GM19240 (cell line): ENCODE measurements at regions not wholly inside any gene's neighbourhood (a gene's known extent, or its start where the extent isn't known, plus 50 kb on each side); places are given as distances from the start of the nearest gene placed in this dataset.

Experiments used
- DNase-seq: peaks from one replicate; pipeline ENCODE4 v3.0.0; 2011; ENCODE audit warnings: low spot score; ENCODE audit not compliant: insufficient read length

- no peak for DNase-seq
Measured at GRCh38 chr18:47343291-47343690, 91.8 kb upstream of the SKOR2 start.

- DNase-seq, result no peak
Measured at GRCh38 chr18:47342566-47342965, 91.1 kb upstream of the SKOR2 start.

DNA sequence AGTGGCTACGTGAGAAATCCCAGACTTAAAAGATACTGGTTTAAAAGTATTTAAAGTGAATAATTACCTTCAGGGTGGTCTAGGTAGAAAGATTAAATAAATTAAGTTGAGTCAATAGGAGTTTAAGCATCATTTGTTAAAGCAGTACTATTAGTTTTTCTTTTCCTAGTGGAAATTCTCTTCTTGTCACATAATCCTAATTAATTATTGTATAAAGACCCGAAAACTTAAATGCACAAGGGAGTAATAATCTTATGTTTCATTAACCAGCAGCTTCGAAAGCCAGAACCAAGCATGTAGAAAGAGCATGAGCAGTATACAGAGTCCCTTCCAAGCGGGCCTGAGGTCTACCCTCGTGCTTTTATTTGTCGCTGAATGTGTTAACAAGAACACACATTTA, 90.2 kb upstream of the SKOR2 start:
- DNase-seq, result no peak

DNA sequence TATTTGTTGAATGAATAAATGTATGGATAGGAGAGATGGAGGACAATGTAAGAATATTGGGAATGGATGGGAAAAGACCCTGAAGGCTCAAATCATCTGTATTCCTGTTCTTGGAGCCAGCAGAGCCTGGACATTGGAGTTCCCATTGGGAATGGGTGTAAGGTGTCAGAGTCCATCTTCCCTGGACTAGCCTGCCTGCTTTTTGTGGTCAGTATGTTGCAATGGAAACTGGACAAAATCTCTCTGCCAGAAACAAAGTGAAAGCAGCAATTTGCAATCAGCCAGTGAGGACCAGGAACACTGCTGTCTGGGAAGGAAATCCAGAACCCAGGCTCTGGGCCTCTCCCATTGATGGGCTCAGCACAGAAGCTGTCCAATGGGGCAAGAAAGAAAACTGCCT, 83.5 kb upstream of the SKOR2 start:
- DNase-seq, result no peak

GRCh38 chr18:47333926-47334635, 82.6 kb upstream of the SKOR2 start:
- no peak for DNase-seq

DNA sequence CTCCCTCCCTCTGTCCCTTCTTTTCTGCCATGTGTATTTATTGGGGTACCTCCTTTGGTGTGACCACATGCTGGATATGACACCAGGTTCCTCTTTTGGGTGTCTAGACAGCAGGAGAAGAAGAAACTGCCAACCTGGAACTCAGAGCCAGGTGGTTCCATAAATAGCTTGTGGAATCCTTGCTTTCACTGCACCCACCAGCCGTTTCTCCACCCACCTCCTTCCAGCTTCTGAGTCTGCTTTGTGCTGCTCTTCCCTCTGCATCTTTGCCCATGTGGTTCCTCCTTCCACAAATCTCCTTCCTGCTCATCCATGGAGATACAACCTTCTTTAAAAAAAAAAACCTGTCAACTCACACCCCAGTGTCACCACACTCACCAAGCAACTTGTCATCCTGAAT, 80.2 kb upstream of the SKOR2 start:
- DNase-seq, result no peak

DNA sequence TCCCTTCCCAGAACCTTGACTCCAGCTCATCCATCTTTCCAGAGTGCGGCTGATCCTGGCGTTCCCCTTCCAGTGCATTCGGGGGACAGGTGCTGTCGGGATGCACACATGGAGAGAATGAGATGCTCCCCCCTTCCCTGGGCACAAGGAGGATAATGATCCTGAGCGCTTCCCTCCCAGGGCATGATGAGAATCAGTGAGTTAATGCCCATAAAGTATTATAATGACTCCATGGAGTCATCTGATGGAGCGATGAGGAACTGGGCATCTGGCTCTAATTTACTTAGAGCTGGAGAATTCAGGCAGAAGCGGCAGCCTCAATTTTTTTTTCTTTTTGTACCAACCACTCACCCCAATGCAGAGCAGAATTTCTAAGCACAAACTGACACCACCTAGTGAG, 79.6 kb upstream of the SKOR2 start:
- no peak for DNase-seq

DNA sequence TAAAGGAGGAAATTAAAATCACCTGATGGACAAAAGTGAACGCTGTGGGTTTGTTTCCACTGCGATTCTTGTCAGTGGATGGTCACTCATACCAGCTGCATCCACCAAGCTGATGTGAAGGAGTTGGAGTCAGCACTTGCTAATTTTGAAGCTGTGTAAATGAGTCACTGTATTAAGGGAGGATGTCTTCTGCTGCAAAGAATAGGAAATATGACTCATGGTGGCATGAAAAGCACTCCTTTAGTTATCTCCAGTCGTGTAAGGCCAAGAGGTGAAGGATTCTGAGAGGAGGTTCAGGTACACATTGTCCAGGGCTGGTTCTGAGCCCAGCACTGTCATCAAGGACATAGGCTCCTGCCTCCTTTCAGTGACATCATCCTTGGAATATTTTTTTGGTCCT, 71.7 kb upstream of the SKOR2 start:
- DNase-seq, result no peak

DNA sequence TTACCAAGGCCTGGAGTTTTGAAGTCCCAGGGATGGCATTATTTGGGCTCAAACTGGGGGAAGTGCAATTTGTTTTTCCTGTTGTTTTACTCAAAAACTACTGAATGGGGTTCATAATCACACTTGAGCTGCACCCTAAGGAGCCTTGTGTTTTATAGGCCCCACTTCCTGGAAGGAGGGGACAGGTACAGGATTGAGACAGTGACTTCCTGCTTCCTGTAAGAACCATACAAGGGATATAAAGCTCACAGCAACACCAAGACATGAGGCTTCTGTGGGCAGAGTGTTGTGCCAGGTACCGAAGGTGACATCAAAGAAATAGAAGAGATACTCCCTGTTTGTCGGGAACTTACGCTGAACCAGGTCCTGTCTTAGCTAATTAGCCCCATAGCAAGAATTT, 70.4 kb upstream of the SKOR2 start:
- DNase-seq, result no peak

DNA sequence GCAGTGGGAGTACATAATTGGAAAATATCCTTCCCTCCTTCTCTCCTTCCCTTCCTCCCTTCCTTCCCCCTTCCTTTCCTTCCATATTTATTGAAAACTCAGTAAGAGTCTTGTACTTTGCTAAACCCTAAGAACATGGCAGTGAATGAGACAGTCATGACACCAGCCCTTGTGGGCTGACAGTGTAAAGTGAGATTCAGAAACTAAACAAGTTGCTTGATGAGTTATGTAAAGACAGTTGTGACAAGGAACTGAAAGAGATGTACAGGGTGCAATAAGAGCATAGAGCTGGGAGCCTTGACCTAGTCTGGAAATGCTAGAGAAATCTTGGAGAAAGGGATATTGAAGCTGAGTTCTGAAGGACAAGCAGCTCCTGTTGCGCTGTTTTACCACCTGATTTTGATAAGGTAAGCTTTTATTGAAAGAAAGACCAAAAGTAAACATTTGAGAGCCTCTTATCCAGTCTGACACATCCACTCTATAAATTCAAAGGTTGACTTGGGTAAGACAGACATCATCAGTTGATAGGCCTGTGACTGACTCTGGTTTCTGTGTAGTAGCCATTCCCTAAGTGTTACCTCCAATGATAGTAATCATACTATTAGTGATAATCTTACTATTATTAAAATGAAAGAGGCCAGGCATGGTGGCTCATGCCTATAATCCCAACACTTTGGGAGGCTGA, 66.5 kb upstream of the SKOR2 start:
- no peak for DNase-seq

- no peak for DNase-seq
Measured at GRCh38 chr18:47316924-47317323, 65.5 kb upstream of the SKOR2 start.

DNA sequence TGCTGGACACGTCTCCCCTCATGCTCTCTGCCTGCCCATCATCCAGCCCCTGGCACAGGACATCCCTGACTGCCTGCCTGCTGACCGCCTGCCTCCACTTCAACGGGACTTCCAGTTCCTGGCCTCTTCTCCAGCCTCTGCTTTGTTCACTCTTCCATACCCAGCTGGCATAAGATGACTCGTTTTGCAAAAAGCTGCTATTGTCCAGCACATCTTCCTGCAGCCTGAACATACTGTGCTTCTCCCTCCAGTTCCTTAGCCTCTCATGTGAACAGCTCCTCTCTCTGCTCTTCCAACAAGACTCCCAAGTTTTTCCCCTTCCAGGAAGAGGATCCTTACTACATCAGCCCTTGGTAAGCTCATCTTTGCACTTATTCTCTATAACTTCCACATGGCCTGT, 62.4 kb upstream of the SKOR2 start:
- no peak for DNase-seq

DNA sequence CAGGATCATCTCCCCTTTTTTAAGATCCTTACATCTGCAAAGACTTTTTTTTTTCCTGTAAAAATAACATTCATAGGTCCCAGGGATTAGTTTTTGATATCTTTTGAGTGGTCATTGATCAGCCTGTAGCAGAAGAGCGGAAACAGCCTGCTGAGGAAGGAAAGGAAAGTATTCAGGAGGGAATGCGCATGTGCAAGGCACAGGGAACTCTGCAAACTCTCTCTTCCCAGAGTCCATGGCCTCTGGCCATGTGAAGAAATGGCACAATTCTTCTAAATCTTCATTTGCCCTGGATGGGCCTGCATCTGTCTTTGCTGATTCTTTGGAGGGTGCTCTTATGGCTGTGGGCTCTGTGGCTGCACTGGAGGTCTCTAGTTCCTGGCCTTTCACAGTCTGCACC, 60.1 kb upstream of the SKOR2 start:
- no peak for DNase-seq
